ENCODE measurements at regions not wholly inside any gene's neighbourhood (a gene's known extent, or its start where the extent isn't known, plus 50 kb on each side); places are given as distances from the start of the nearest gene placed in this dataset.

- no peaks in the 10 kb centered on the region for H3K9me3 ChIP-seq
- intact Hi-C loops (cut with DNase I; ENCODE audit: low total_unique reads) (no loop called here), in situ Hi-C loops (cut with MboI; ENCODE audit: low sequenced_read_pairs in 4 of 4) (no loop called here)
- no peak overlapping the region for H3K27ac ChIP-seq
- H3K36me3 ChIP-seq: no peaks in the 10 kb centered on the region
- ATAC-seq (no peak), DNase-seq (no peak)
- H3K4me1 ChIP-seq: no peaks in the 10 kb centered on the region
- TF ChIP-seq, protein P1, sequence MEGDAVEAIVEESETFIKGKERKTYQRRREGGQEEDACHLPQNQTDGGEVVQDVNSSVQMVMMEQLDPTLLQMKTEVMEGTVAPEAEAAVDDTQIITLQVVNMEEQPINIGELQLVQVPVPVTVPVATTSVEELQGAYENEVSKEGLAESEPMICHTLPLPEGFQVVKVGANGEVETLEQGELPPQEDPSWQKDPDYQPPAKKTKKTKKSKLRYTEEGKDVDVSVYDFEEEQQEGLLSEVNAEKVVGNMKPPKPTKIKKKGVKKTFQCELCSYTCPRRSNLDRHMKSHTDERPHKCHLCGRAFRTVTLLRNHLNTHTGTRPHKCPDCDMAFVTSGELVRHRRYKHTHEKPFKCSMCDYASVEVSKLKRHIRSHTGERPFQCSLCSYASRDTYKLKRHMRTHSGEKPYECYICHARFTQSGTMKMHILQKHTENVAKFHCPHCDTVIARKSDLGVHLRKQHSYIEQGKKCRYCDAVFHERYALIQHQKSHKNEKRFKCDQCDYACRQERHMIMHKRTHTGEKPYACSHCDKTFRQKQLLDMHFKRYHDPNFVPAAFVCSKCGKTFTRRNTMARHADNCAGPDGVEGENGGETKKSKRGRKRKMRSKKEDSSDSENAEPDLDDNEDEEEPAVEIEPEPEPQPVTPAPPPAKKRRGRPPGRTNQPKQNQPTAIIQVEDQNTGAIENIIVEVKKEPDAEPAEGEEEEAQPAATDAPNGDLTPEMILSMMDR (IDR thresholded peaks at IDR 0.05 in 4 of 5, conservative IDR thresholded peaks at IDR 0.05 in 1 of 5): no peak
- TF ChIP-seq POLR2A (IDR thresholded peaks at IDR 0.05): no peak
- no peaks in the 10 kb centered on the region for H3K27me3 ChIP-seq
- H3K4me3 ChIP-seq: no peak overlapping the region
Measured at GRCh38 chrX:146127617-146128016, 310.0 kb downstream of the SLITRK2 start.

GRCh38 chrX:146141221-146141620, 323.6 kb downstream of the SLITRK2 start:
- in situ Hi-C loops (cut with MboI; ENCODE audit: low sequenced_read_pairs in 4 of 4) (no loop called here), intact Hi-C loops (cut with DNase I; ENCODE audit: low total_unique reads) (no loop called here)
- no peaks in the 10 kb centered on the region for H3K9me3 ChIP-seq
- H3K27me3 ChIP-seq: no peaks in the 10 kb centered on the region
- DNase-seq (no peak), ATAC-seq (no peak)
- no peaks in the 10 kb centered on the region for H3K36me3 ChIP-seq
- H3K27ac ChIP-seq: no peak overlapping the region
- no peak overlapping the region for H3K4me3 ChIP-seq
- TF ChIP-seq POLR2A (IDR thresholded peaks at IDR 0.05): no peak
- TF ChIP-seq, protein P1 (IDR thresholded peaks at IDR 0.05 in 4 of 5, conservative IDR thresholded peaks at IDR 0.05 in 1 of 5): no peak
- no peaks in the 10 kb centered on the region for H3K4me1 ChIP-seq

- Histone ChIP-seq H3K9me3 (no peaks in the 10 kb centered on the region), H3K36me3 (no peaks in the 10 kb centered on the region), H3K4me3 (no peak overlapping the region), H3K27ac (no peak overlapping the region), H3K27me3 (no peaks in the 10 kb centered on the region), H3K4me1 (no peaks in the 10 kb centered on the region)
- DNase-seq (no peak), ATAC-seq (no peak)
- no peak for TF ChIP-seq POLR2A (IDR thresholded peaks at IDR 0.05)
- TF ChIP-seq, protein P1 (IDR thresholded peaks at IDR 0.05 in 4 of 5, conservative IDR thresholded peaks at IDR 0.05 in 1 of 5): no peak
- intact Hi-C loops (cut with DNase I; ENCODE audit: low total_unique reads): no loop called here
- in situ Hi-C loops (cut with MboI; ENCODE audit: low sequenced_read_pairs in 4 of 4): no loop called here
Measured at GRCh38 chrX:146144039-146144438, 326.4 kb downstream of the SLITRK2 start.

DNA sequence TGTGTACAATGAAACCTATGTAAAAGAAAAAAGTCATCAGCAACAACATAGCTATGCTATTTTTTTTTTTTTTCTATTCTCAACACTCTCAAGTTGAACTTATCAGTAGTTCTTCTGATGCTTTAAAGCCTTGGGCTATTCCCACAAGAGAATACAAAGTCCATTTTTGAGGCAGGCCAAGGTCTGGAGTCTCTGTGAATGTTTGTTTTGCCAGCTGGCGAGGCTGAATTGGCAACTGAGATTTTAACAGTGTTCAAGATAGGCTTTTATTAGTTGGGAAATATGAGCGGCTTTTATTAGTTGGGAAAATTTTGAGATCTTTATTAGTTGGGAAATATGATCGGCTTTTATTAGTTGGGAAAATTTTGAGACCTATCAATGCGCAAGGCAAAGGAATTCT, 336.6 kb downstream of the SLITRK2 start:
- Histone ChIP-seq H3K36me3 (no peaks in the 10 kb centered on the region), H3K9me3 (no peaks in the 10 kb centered on the region), H3K4me1 (no peaks in the 10 kb centered on the region), H3K27ac (no peak overlapping the region), H3K27me3 (no peaks in the 10 kb centered on the region), H3K4me3 (no peak overlapping the region)
- in situ Hi-C loops (cut with MboI; ENCODE audit: low sequenced_read_pairs in 4 of 4): no loop called here
- ATAC-seq (no peak), DNase-seq (no peak)
- TF ChIP-seq POLR2A (IDR thresholded peaks at IDR 0.05): no peak
- TF ChIP-seq, protein P1 (IDR thresholded peaks at IDR 0.05 in 4 of 5, conservative IDR thresholded peaks at IDR 0.05 in 1 of 5): no peak
- intact Hi-C loops (cut with DNase I; ENCODE audit: low total_unique reads): no loop called here

DNA sequence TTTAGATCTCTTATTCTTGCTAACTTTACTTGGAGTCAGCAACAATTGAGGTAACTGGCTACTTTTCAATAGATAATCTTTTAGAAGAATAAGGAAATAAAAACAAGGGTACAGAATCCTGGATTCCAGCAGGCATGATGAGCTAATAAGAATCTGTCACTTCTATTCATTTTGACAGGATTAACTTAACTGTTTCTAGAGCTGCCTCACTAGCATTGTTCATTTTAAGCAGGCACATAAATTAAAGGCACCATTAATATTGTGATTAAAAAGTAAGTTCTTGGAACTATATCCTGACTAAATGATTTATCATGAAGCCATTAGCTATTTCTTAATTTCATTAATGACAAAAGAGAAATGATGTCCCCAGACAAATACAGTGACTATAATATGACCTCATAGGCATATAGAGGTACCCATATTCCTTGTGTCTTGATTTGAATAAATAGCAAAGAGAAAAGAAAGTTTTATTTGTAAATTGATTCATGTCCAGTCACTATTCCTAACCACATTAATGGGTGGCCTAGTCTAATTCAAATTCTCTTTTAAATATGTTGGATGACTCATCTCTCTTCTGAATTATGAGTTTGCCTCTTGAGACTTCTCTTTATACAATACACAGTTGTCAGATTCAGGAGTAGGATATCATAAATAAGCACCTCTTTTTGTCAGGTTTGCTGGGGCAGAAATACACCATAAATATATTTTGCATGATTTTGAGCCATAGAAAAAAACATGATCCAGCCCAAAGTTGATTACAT, 343.0 kb downstream of the SLITRK2 start:
- no peak overlapping the region for H3K4me3 ChIP-seq
- no peaks in the 10 kb centered on the region for H3K9me3 ChIP-seq
- no peak overlapping the region for H3K27ac ChIP-seq
- DNase-seq: no peak
- intact Hi-C loops (cut with DNase I; ENCODE audit: low total_unique reads): no loop called here
- H3K36me3 ChIP-seq: no peaks in the 10 kb centered on the region
- no peaks in the 10 kb centered on the region for H3K4me1 ChIP-seq
- no peak for ATAC-seq
- H3K27me3 ChIP-seq: no peaks in the 10 kb centered on the region
- TF ChIP-seq POLR2A (IDR thresholded peaks at IDR 0.05): no peak
- TF ChIP-seq, protein P1 (IDR thresholded peaks at IDR 0.05 in 4 of 5, conservative IDR thresholded peaks at IDR 0.05 in 1 of 5): no peak
- in situ Hi-C loops (cut with MboI; ENCODE audit: low sequenced_read_pairs in 4 of 4): no loop called here

Data from gastrocnemius medialis (tissue), 4 donors.